ENCODE measurements at regions not wholly inside any gene's neighbourhood (a gene's known extent, or its start where the extent isn't known, plus 50 kb on each side); places are given as distances from the start of the nearest gene placed in this dataset.

DNA sequence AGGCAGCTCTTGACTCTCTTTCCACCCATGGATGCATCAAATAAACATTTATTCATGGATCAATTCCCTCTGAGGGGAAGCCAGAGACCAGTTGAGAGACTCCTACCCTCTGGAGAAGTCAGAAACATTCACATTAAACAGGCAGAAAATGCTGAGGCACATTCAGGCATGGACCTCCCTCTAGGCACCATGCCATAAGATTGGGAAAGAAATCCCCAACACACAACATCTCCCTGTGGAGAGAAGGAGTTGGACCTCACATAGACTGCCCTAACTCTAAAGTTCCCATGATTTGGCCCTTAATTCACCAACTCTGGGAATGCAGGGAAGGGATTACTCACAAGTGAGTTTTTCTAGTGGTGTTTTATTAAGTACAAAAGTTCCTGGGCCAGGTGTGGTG lies 415.3 kb upstream of the C1orf87 start:
- H4K20me1 ChIP-seq (ENCODE audit: control insufficient read depth, insufficient read depth, insufficient read length), result no peaks in the 10 kb centered on the region
- H3K4me2 ChIP-seq (ENCODE audit: insufficient read depth, insufficient read length, low read length), result no peak overlapping the region
- no peak for DNase-seq
- no peak overlapping the region for H2BK12ac ChIP-seq (ENCODE audit: insufficient read length, low read depth, low read length)
- H3K14ac ChIP-seq (ENCODE audit: insufficient read depth, low read length), result no peak overlapping the region
- H2AK5ac ChIP-seq (ENCODE audit: insufficient read length, low read length), result no peak overlapping the region
- peaks cover 7 to 11% of the 10 kb centered on the region in 2 experiments for H3K4me1 Mint-ChIP-seq
- H2AFZ ChIP-seq (ENCODE audit: low read length), result no peak overlapping the region
- no peak overlapping the region for H2BK15ac ChIP-seq (ENCODE audit: low read depth, low read length)
- H3K23me2 ChIP-seq (ENCODE audit: insufficient read length, low read depth, low read length, poor library complexity, severe bottlenecking), result no peaks in the 10 kb centered on the region
- no peak overlapping the region for H3K56ac ChIP-seq (ENCODE audit: insufficient read length, low read depth, low read length)
- H3K4me1 ChIP-seq (ENCODE audit: insufficient read depth, low read length), result no peaks in the 10 kb centered on the region; the same call in 1 of the 2 replicates
- H3K36me3 Mint-ChIP-seq (ENCODE audit: insufficient read depth in 1 of 3, low read depth in 3 of 3), result peaks cover 0 to 4% (median 0%) of the 10 kb centered on the region in 3 experiments; a peak in 3 of 7 replicates
- no peak overlapping the region for H2BK120ac ChIP-seq (ENCODE audit: low read depth, low read length, poor library complexity, severe bottlenecking)
- no peaks in the 10 kb centered on the region for H3K79me2 ChIP-seq (ENCODE audit: insufficient read depth, low read length)
- H3K18ac ChIP-seq (ENCODE audit: insufficient read length, low read depth, low read length), result no peak overlapping the region
- no peak overlapping the region for H3K4ac ChIP-seq (ENCODE audit: low read depth, low read length)
- no peak overlapping the region for H3K4me3 Mint-ChIP-seq
- no peaks in the 10 kb centered on the region for H3K9me3 ChIP-seq (ENCODE audit: control insufficient read depth, low read depth, low read length)
- H4K5ac ChIP-seq (ENCODE audit: insufficient read length, low read depth, low read length), result no peak overlapping the region
- no peak overlapping the region for H3K27ac Mint-ChIP-seq
- TF ChIP-seq, protein P1, sequence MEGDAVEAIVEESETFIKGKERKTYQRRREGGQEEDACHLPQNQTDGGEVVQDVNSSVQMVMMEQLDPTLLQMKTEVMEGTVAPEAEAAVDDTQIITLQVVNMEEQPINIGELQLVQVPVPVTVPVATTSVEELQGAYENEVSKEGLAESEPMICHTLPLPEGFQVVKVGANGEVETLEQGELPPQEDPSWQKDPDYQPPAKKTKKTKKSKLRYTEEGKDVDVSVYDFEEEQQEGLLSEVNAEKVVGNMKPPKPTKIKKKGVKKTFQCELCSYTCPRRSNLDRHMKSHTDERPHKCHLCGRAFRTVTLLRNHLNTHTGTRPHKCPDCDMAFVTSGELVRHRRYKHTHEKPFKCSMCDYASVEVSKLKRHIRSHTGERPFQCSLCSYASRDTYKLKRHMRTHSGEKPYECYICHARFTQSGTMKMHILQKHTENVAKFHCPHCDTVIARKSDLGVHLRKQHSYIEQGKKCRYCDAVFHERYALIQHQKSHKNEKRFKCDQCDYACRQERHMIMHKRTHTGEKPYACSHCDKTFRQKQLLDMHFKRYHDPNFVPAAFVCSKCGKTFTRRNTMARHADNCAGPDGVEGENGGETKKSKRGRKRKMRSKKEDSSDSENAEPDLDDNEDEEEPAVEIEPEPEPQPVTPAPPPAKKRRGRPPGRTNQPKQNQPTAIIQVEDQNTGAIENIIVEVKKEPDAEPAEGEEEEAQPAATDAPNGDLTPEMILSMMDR (conservative IDR thresholded peaks at IDR 0.05), result no peak
- H3T11ph ChIP-seq (ENCODE audit: low read length), result no peak overlapping the region
- no peak overlapping the region for H2BK20ac ChIP-seq (ENCODE audit: low read depth, low read length, poor library complexity, severe bottlenecking)
- H3K27me3 ChIP-seq (ENCODE audit: insufficient read depth, low read length), result no peaks in the 10 kb centered on the region
- no peak overlapping the region for H4K91ac ChIP-seq (ENCODE audit: insufficient read length, low read depth, low read length)
- H3K27ac ChIP-seq (ENCODE audit: insufficient read length, low read depth, low read length), result no peak overlapping the region
- no peaks in the 10 kb centered on the region; the same call in none of the 2 replicates for H3K27me3 Mint-ChIP-seq (ENCODE audit: low read depth)
- H2BK5ac ChIP-seq (ENCODE audit: insufficient read length, low read length), result no peak overlapping the region
- H3K23ac ChIP-seq (ENCODE audit: insufficient read length, low read depth, low read length), result no peak overlapping the region
- H3K79me1 ChIP-seq (ENCODE audit: insufficient read depth, low read depth, low read length, poor library complexity, severe bottlenecking), result no peaks in the 10 kb centered on the region
- H3K9me3 Mint-ChIP-seq, result peaks cover 5 to 14% of the 10 kb centered on the region in 2 experiments; a peak in 3 of 5 replicates
- H4K8ac ChIP-seq (replicated peaks; ENCODE audit: insufficient read length, low read depth, low read length), result no peak overlapping the region
- H3K9ac ChIP-seq (ENCODE audit: extremely low read depth, insufficient read length, low read length), result no peak overlapping the region
